ENCODE measurements at regions not wholly inside any gene's neighbourhood (a gene's known extent, or its start where the extent isn't known, plus 50 kb on each side); places are given as distances from the start of the nearest gene placed in this dataset.

- H3K36me3 ChIP-seq (replicated peaks; ENCODE audit: low read depth, low read length) = no peaks in the 10 kb centered on the region
- no peaks in the 10 kb centered on the region for H3K27me3 ChIP-seq (ENCODE audit: low read depth, low read length)
- no peak overlapping the region for H3K9ac ChIP-seq (ENCODE audit: low read length)
- H3K4me1 ChIP-seq (ENCODE audit: low read length) = no peaks in the 10 kb centered on the region
- no peak overlapping the region for H2AFZ ChIP-seq (ENCODE audit: low read depth, low read length)
- H3K4me3 ChIP-seq (ENCODE audit: low read length) = no peak overlapping the region
- no peak for TF ChIP-seq CTCF (IDR thresholded peaks at IDR 0.05; ENCODE audit: low read depth, low read length)
- no peak for TF ChIP-seq EZH2phosphoT487 (IDR thresholded peaks at IDR 0.05; ENCODE audit: low read depth)
- H3K27ac ChIP-seq (ENCODE audit: low read length) = no peak overlapping the region
- H4K20me1 ChIP-seq (ENCODE audit: insufficient read depth, low read length) = no peaks in the 10 kb centered on the region
- H3K9me3 ChIP-seq (ENCODE audit: insufficient read depth, low read length) = no peaks in the 10 kb centered on the region
- H3K79me2 ChIP-seq (ENCODE audit: low read length) = no peaks in the 10 kb centered on the region
- H3K4me2 ChIP-seq (ENCODE audit: low read length) = no peak overlapping the region
These were observed 288.1 kb downstream of the NUF2 start for GRCh38 chr1:163609858-163610257.

- H3K27me3 ChIP-seq (ENCODE audit: low read depth, low read length) = no peaks in the 10 kb centered on the region
- TF ChIP-seq CTCF (IDR thresholded peaks at IDR 0.05; ENCODE audit: low read depth, low read length) = no peak
- no peaks in the 10 kb centered on the region for H3K9me3 ChIP-seq (ENCODE audit: insufficient read depth, low read length)
- no peak overlapping the region for H3K27ac ChIP-seq (ENCODE audit: low read length)
- no peaks in the 10 kb centered on the region for H3K36me3 ChIP-seq (replicated peaks; ENCODE audit: low read depth, low read length)
- no peaks in the 10 kb centered on the region for H3K4me1 ChIP-seq (ENCODE audit: low read length)
- H2AFZ ChIP-seq (ENCODE audit: low read depth, low read length) = no peak overlapping the region
- no peaks in the 10 kb centered on the region for H3K79me2 ChIP-seq (ENCODE audit: low read length)
- no peak overlapping the region for H3K4me3 ChIP-seq (ENCODE audit: low read length)
- no peak overlapping the region for H3K4me2 ChIP-seq (ENCODE audit: low read length)
- no peak overlapping the region for H3K9ac ChIP-seq (ENCODE audit: low read length)
- H4K20me1 ChIP-seq (ENCODE audit: insufficient read depth, low read length) = peaks cover 3% of the 10 kb centered on the region; the same call in 1 of the 2 replicates
These were observed 288.7 kb downstream of the NUF2 start for GRCh38 chr1:163610486-163610885.

DNA sequence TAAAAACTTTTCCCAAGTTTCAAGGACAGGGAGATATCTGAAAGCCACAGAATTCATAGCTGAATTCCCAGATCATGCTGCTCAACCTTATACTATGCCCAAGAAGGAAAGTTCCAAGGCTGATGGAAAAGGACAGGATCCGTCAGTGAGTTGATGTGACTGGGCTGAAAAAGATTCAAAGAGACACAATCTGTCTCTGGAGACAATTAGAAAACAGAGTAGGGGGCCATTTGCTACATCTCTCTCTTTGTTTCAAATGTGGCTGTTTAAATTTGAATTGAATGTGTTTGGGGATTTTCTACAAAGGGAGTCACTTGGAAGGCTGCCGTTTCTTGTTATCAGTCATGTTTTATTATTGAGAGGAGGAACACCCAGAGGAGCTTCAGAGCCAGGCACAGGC lies 292.6 kb downstream of the NUF2 start:
- no peak overlapping the region for H3K4me2 ChIP-seq (ENCODE audit: low read length)
- H4K20me1 ChIP-seq (ENCODE audit: insufficient read depth, low read length) = peaks cover 3% of the 10 kb centered on the region; the same call in 1 of the 2 replicates
- no peak overlapping the region for H3K27ac ChIP-seq (ENCODE audit: low read length)
- H2AFZ ChIP-seq (ENCODE audit: low read depth, low read length) = no peak overlapping the region
- H3K4me1 ChIP-seq (ENCODE audit: low read length) = no peaks in the 10 kb centered on the region
- no peaks in the 10 kb centered on the region for H3K79me2 ChIP-seq (ENCODE audit: low read length)
- H3K27me3 ChIP-seq (ENCODE audit: low read depth, low read length) = no peaks in the 10 kb centered on the region
- H3K4me3 ChIP-seq (ENCODE audit: low read length) = no peak overlapping the region
- no peaks in the 10 kb centered on the region for H3K36me3 ChIP-seq (replicated peaks; ENCODE audit: low read depth, low read length)
- H3K9ac ChIP-seq (ENCODE audit: low read length) = no peak overlapping the region
- TF ChIP-seq CTCF (IDR thresholded peaks at IDR 0.05; ENCODE audit: low read depth, low read length) (no peak), EZH2phosphoT487 (IDR thresholded peaks at IDR 0.05; ENCODE audit: low read depth) (no peak)
- no peaks in the 10 kb centered on the region for H3K9me3 ChIP-seq (ENCODE audit: insufficient read depth, low read length)

GRCh38 chr1:163628034-163628773 lies 306.4 kb downstream of the NUF2 start:
- H2AFZ ChIP-seq (ENCODE audit: low read depth, low read length) = no peak overlapping the region
- no peaks in the 10 kb centered on the region for H3K4me1 ChIP-seq (ENCODE audit: low read length)
- H3K9me3 ChIP-seq (ENCODE audit: insufficient read depth, low read length) = 0 out of 2 replicates have a peak, but pooled peaks cover 7% of the 10 kb centered on the region
- H3K79me2 ChIP-seq (ENCODE audit: low read length) = no peaks in the 10 kb centered on the region
- H4K20me1 ChIP-seq (ENCODE audit: insufficient read depth, low read length) = no peaks in the 10 kb centered on the region
- no peak overlapping the region for H3K27ac ChIP-seq (ENCODE audit: low read length)
- no peaks in the 10 kb centered on the region for H3K36me3 ChIP-seq (replicated peaks; ENCODE audit: low read depth, low read length)
- H3K27me3 ChIP-seq (ENCODE audit: low read depth, low read length) = no peaks in the 10 kb centered on the region
- no peak overlapping the region for H3K9ac ChIP-seq (ENCODE audit: low read length)
- H3K4me3 ChIP-seq (ENCODE audit: low read length) = no peak overlapping the region
- TF ChIP-seq CTCF (IDR thresholded peaks at IDR 0.05; ENCODE audit: low read depth, low read length) (no peak), EZH2phosphoT487 (IDR thresholded peaks at IDR 0.05; ENCODE audit: low read depth) (no peak)
- H3K4me2 ChIP-seq (ENCODE audit: low read length) = no peak overlapping the region
